OCI-LY7 (cell line): ENCODE measurements at regions not wholly inside any gene's neighbourhood (a gene's known extent, or its start where the extent isn't known, plus 50 kb on each side); places are given as distances from the start of the nearest gene placed in this dataset.
A peak's percentile ranks its signal among the peaks of the same experiment; 100 is the strongest.

ENCODE experiments used
- BruUV-seq: library from RNA; stranded (reverse); fragments of 400-500 nt; replicated peaks from 2 replicates; lab custom pipeline; 2021; lab: Mats Ljungman, UMichigan
- CTCF ChIA-PET: fragments of 300-600 bp; sonication (Branson Sonifier 250); formaldehyde crosslinking; loops from one replicate; lab custom pipeline; 2022; ENCODE audit warnings: antibody characterized with exemption; ENCODE audit not compliant: unreplicated experiment; lab: Charles Lee
- POLR2A ChIA-PET: fragments of 300-600 bp; sonication (Branson Sonifier 250); formaldehyde crosslinking; loops from one replicate; lab custom pipeline; 2022; ENCODE audit warnings: antibody characterized with exemption; lab: Charles Lee
- DNase-seq: peaks from one replicate; pipeline ENCODE4 v3.0.0-alpha.2; 2015; ENCODE audit warnings: low spot score
- H2AFZ ChIP-seq: fragments of 200-600 bp; sonication (generic), shearing (Covaris generic); 2 replicates; pipeline ENCODE4 v1.6.1; 2014; ENCODE audit warnings: mild to moderate bottlenecking, antibody characterized with exemption, low read length, moderate library complexity
- H3K27ac ChIP-seq: fragments of 200-600 bp; sonication (generic); 2 replicates; pipeline ENCODE4 v1.5.1; 2014; ENCODE audit warnings: mixed run types, low read depth, mild to moderate bottlenecking, moderate library complexity, low read length, inconsistent platforms; ENCODE audit not compliant: poor library complexity, severe bottlenecking
- H3K36me3 ChIP-seq: fragments of 200-600 bp; sonication (generic); 2 replicates; pipeline ENCODE4 v1.6.1; 2014; ENCODE audit warnings: mild to moderate bottlenecking, antibody characterized with exemption, low read length, moderate library complexity, mixed read lengths; ENCODE audit not compliant: insufficient read depth
- H3K4me1 ChIP-seq: fragments of 200-600 bp; sonication (generic); 2 replicates; pipeline ENCODE4 v1.5.1; 2014; ENCODE audit warnings: mild to moderate bottlenecking, low read length; ENCODE audit not compliant: insufficient read depth, poor library complexity, severe bottlenecking
- H3K4me2 ChIP-seq: fragments of 200-600 bp; sonication (generic); 2 replicates; pipeline ENCODE4 v1.6.1; 2014; ENCODE audit warnings: mild to moderate bottlenecking, low read length
- H3K4me3 ChIP-seq: fragments of 200-600 bp; sonication (generic); 2 replicates; pipeline ENCODE4 v1.5.1; 2014; ENCODE audit warnings: mild to moderate bottlenecking, low read depth, low read length; ENCODE audit not compliant: poor library complexity, severe bottlenecking
- H3K79me2 ChIP-seq: fragments of 200-600 bp; sonication (generic); 2 replicates; pipeline ENCODE4 v1.6.1; 2016; ENCODE audit warnings: low read depth, mild to moderate bottlenecking, low read length, moderate library complexity, mixed read lengths; ENCODE audit not compliant: insufficient read depth
- H3K9me2 ChIP-seq: fragments of 200-600 bp; sonication (generic); 2 replicates; pipeline ENCODE4 v1.6.1; 2016; ENCODE audit warnings: mild to moderate bottlenecking, low read length, mixed read lengths; ENCODE audit not compliant: insufficient read depth
- H3K9me3 ChIP-seq: fragments of 200-600 bp; sonication (generic); 2 replicates; pipeline ENCODE4 v1.6.1; 2014; ENCODE audit warnings: mild to moderate bottlenecking, mixed run types, low read length, mixed read lengths
- H4K20me1 ChIP-seq: fragments of 200-600 bp; sonication (generic); 2 replicates; pipeline ENCODE4 v1.6.1; 2014; ENCODE audit warnings: mild to moderate bottlenecking, antibody characterized with exemption, low read length, moderate library complexity, mixed read lengths; ENCODE audit not compliant: insufficient read depth
- CTCF ChIP-seq: fragments of 200-600 bp; sonication (generic); conservative IDR thresholded peaks from 2 replicates; pipeline ENCODE4 v1.5.1; 2014; ENCODE audit warnings: mild to moderate bottlenecking, antibody characterized with exemption, low read length, moderate library complexity, mixed read lengths
- EZH2phosphoT487 ChIP-seq: fragments of 200-600 bp; sonication (generic); IDR thresholded peaks from 2 replicates; pipeline ENCODE4 v1.6.1; 2018; ENCODE audit warnings: low read depth, borderline replicate concordance, mild to moderate bottlenecking, mixed run types, antibody characterized with exemption, low read length, moderate library complexity, mixed read lengths
- intact Hi-C: fragments of 100-400 bp; cut with micrococcal nuclease; formaldehyde crosslinking; loops from one replicate; pipeline ENCODE4 v1.10.0; 2022; ENCODE audit not compliant: unreplicated experiment

- BruUV-seq = no TSS peak
- H3K4me3 ChIP-seq = no peak overlapping the region
- no peak overlapping the region for H3K4me2 ChIP-seq
- H3K9me2 ChIP-seq = no peaks in the 10 kb centered on the region
- peaks cover 31% of the 10 kb centered on the region for H3K4me1 ChIP-seq
- intact Hi-C loops = no loop called here
- no peak overlapping the region for H2AFZ ChIP-seq
- no peak for TF ChIP-seq CTCF
- TF ChIP-seq EZH2phosphoT487 = no peak
- no peak for DNase-seq
- H3K9me3 ChIP-seq = peaks cover 24% of the 10 kb centered on the region
- POLR2A ChIA-PET = interaction anchor here (0.9 to 1.1 kb wide), 3 partner anchors 16 to 55 kb away, joined by 3 to 5 read pairs (median 4); no protein-coding TSS in a partner anchor
- H3K36me3 ChIP-seq = peaks cover 15% of the 10 kb centered on the region; the same call in 1 of the 2 replicates
- no peak overlapping the region for H3K27ac ChIP-seq
- no peaks in the 10 kb centered on the region for H3K79me2 ChIP-seq
- H4K20me1 ChIP-seq = no peaks in the 10 kb centered on the region
- CTCF ChIA-PET = no interaction called here
Observed at GRCh38 chr5:173671121-173671949, 54.9 kb upstream of the BOD1 start.

GRCh38 chr5:173672166-173672565 lies 55.7 kb upstream of the BOD1 start:
- POLR2A ChIA-PET = interaction anchor here (0.9 to 2.1 kb wide), 3 partner anchors 8 to 127 kb away, joined by 3 to 5 read pairs (median 3); no protein-coding TSS in a partner anchor
- Histone ChIP-seq H3K27ac (no peak overlapping the region), H3K36me3 (peaks cover 15% of the 10 kb centered on the region; the same call in 1 of the 2 replicates), H3K4me3 (no peak overlapping the region), H2AFZ (no peak overlapping the region; the same call in 1 of the 2 replicates), H3K9me3 (peaks cover 24% of the 10 kb centered on the region), H3K79me2 (no peaks in the 10 kb centered on the region), H3K4me2 (no peak overlapping the region), H3K4me1 (peaks cover 31% of the 10 kb centered on the region), H3K9me2 (no peaks in the 10 kb centered on the region), H4K20me1 (no peaks in the 10 kb centered on the region)
- intact Hi-C loops = no loop called here
- BruUV-seq = no TSS peak
- CTCF ChIA-PET = no interaction called here
- TF ChIP-seq CTCF (no peak), EZH2phosphoT487 (no peak)
- no peak for DNase-seq

GRCh38 chr5:173672891-173673290 lies 56.4 kb upstream of the BOD1 start:
- ChIA-PET CTCF (interaction anchor here (0.8 kb wide), 2 partner anchors 55 to 57 kb away, joined by 3 read pairs; no protein-coding TSS in a partner anchor), POLR2A (interaction anchor here (0.7 to 2.1 kb wide), 5 partner anchors 9 to 126 kb away, joined by 3 to 6 read pairs (median 3); no protein-coding TSS in a partner anchor)
- no TSS peak for BruUV-seq
- peak overlapping the region; percentile 62; the same call in 1 of the 2 replicates for H2AFZ ChIP-seq
- H3K9me3 ChIP-seq = peaks cover 24% of the 10 kb centered on the region
- peak overlapping the region; percentile 76 for H3K4me2 ChIP-seq
- peaks cover 15% of the 10 kb centered on the region; the same call in 1 of the 2 replicates for H3K36me3 ChIP-seq
- intact Hi-C loops = no loop called here
- no peaks in the 10 kb centered on the region for H4K20me1 ChIP-seq
- no peak overlapping the region for H3K27ac ChIP-seq
- DNase-seq = peak; percentile 34
- no peak for TF ChIP-seq CTCF
- no peak for TF ChIP-seq EZH2phosphoT487
- H3K9me2 ChIP-seq = no peaks in the 10 kb centered on the region
- no peak overlapping the region for H3K4me3 ChIP-seq
- peaks cover 32% of the 10 kb centered on the region for H3K4me1 ChIP-seq
- H3K79me2 ChIP-seq = no peaks in the 10 kb centered on the region
